GM04503 (cell line): ENCODE measurements at regions not wholly inside any gene's neighbourhood (a gene's known extent, or its start where the extent isn't known, plus 50 kb on each side); places are given as distances from the start of the nearest gene placed in this dataset.

ENCODE experiments used
- DNase-seq: peaks from one replicate; pipeline ENCODE4 v3.0.0-alpha.2; 2012; ENCODE audit warnings: low read depth

DNA sequence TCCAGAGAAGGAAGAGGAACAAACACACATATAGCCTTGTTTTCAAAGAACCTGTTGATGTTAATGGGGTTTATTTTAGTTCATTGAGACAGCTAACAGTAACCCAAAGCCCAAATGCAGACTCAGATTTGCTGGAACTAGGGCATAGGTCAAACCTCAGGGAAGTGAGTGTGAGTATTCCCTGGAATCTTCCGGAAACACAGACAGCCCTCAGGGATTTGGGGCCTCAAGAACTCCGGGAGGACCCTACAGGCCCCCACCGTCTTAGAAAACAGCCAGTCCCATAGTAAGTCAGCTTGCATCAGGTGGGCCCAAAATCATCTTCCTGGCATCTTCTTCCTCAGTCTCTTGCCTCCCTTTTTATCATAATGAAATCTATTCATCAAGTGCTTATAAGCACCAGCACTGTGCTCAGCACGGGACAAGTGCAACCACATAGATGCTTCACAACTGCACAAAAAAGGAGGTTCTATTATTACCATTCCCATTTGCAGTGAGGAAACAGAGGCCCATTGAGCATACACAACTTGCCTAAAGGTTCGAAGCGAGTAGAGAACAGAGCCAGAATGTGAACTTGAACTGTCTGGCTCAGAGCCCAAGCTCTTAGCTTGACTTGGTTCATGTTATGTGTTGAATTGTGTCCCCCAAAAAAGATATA is 50.2 kb upstream of the BCL11A start:
- no peak for DNase-seq

DNA sequence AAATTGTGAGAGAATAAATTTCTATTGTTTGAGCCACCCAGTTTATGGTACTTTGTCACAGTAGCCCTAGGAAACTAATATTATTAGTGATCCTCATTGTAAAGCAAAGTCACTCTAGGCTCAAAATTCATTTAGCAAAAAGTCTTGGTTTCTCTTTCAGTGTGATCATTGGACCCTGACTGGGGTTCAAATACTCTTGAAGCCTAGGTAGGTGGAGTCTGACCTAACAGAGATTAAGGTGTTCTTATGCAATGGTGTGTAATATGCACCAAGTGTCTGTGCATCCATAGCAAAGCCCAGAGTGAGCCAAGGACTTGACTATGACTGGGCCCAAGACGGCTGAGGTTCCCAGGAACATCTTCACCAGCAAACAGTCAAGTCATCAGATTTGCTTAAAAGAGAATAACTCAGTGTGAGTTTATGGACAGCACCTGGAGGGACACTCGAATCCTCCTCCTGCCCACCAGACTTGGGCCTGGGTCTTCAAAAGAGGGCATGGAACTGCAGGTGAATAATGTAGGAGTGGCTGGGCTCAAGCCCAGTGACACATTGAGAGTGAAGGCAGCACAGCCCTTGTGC is 51.1 kb upstream of the BCL11A start:
- no peak for DNase-seq

DNA sequence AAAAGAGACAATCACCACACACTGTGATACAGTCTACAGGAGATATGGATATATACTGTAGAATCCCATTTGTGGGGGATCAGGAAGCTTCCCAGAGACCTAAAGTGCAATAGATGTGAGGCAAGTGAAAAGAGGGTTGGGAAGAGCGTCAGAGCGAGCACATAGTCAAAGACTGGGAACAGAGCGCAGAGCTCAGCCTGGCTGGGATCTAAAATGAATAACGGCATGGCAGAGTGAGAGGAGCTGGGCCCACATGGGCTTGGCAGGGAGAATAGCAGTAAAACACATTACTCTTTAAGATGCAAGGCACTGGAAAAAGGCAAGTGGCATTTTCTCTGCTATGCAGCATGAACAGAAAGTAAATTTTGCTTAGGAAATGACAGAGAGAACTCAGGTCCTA is 52.4 kb upstream of the BCL11A start:
- no peak for DNase-seq

DNA sequence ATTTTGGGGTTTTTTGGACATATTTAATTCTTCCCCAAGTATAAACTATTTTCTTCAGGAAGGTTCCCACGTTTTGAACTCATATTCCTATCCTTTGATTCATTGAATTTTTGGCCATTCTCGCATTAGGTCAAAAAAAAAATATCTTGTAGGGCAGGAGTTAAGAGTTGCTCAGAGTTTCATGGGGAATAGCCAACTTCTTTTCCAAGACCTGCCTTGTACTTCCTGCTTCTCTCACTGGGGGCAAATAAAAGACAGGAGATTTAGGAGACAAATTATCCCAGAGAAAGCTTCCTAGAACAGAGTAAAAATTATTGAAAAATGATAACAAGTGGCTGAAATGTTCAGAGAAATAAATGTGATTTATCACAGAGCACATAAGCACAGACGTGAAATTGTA is 55.2 kb upstream of the BCL11A start:
- no peak for DNase-seq

DNA sequence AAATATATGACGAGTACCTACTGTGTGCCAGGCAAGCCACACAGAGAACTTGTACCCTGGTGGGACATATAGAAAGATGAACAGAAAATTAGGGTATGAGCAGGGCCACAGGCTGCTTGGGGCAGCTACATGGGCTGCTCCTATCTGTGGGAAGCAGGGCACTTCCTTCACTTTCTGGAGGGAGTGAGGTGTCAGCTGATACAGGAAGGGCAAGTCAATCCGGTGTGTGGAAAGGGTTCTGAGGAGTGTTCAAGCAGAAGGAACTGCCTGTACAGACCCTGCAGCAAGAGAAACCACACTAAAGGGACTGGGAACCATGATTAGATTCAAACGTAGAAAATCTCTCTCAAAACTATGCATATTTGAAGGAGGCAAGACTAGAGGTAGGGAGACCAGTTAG is 58.6 kb upstream of the BCL11A start:
- no peak for DNase-seq

DNA sequence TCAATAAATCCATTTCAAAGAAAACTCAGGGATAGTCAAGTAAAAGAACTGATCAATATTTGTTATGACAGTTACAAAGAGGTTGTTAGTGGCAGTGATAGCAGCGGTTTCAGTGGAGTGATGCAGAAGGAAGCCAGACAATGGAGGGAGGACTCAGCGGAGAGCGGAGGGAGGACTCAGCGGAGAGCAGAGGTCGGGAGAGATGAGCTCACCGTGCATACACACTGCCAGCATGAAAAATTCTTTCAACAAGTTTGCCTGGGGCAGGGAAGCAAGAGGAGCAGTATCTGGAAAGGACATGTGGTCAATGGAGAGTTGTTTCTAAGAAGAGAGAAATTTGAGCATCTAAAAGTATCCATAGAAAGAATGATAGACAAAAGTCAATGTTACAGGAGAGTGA is 60.9 kb upstream of the BCL11A start:
- no peak for DNase-seq

DNA sequence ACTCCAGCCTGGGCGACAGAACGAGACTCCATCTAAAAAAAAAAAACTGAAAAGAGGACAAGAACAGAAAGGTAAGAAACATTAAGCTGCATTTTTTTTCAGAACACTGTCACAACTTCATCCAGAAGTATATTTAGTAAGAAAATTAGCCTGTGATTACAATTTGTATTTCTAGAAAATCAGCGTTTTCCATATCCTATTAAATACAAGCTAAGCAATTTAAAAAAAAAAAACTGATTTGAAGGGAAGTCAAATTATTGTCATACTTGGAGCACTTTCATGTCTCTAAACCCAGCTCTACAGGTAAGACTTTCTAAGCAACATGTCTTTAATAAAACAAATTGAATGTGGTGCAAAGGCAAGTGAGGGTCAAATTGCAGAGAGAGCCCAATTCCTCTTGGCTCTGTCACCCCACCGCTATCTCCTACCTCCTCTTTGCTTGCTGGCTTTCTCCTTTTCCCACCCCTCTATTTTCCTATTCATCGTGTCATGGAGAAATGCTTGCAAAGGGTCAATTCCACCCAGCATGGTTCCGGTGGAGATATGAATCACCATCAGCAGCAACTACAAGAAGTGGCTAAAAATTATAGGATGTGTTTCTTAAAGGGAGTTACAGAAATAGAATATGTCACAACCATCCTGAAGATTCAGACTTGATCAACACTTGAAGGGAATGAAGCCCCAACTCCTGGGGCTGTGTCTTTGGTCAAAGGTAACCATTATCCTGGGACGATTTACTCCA is 68.4 kb upstream of the BCL11A start:
- no peak for DNase-seq

DNA sequence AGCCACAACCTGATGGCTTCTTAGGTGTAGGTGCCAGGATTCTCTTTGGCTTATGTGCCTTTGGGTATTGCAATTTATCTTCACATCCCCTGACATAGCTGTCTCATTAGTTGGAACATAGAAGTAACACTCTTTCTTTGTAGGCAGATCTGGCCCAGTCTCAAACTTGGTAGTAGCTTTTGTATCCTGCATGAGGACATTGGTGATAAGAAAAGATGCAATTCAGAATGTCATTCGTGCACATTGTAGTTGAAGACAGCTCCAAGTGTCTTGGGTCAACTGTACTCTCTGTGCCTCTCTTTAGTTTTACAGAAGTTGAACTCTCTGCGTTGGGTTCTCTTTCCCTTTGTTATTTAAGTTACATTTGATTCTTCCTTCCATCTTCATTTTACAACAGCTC is 69.6 kb upstream of the BCL11A start:
- no peak for DNase-seq

DNA sequence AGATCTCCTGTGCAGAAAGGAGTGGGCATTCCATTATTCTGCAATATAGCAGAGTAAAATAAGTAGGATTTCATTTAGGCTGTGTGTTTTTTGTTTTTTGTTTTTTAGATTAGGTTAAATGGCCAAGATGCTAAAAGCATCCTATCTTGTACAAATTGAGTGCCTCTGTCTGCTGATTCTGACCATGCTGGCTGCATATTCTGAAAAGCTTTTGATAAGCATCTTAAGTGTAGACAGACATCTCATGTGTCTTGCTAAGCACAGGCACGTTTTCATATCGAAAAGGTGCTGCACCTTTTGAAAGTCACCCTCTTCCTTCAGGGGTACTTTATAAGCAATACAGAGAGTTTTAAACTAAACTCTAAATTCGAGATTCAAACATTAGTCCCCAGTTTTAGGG is 74.0 kb upstream of the BCL11A start:
- no peak for DNase-seq

DNA sequence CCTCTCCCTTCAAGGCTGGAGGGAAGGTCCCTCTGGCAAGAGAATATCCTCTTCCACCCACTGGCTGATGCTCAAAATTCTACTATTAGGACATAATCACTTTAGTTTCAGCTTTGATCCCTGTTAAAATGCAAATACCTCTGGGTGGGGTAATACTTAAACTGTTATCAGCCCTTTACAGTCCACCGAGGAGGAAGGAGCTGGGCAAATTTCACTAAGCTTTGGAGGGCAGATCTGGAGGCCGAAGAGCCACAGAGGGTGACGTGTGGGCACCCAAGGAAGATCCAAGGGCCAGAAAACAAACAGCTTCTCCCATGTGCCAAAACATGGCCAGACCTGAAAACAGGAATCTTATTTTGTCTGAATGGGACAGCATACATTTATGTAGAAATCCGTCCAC is 74.6 kb upstream of the BCL11A start:
- no peak for DNase-seq

DNA sequence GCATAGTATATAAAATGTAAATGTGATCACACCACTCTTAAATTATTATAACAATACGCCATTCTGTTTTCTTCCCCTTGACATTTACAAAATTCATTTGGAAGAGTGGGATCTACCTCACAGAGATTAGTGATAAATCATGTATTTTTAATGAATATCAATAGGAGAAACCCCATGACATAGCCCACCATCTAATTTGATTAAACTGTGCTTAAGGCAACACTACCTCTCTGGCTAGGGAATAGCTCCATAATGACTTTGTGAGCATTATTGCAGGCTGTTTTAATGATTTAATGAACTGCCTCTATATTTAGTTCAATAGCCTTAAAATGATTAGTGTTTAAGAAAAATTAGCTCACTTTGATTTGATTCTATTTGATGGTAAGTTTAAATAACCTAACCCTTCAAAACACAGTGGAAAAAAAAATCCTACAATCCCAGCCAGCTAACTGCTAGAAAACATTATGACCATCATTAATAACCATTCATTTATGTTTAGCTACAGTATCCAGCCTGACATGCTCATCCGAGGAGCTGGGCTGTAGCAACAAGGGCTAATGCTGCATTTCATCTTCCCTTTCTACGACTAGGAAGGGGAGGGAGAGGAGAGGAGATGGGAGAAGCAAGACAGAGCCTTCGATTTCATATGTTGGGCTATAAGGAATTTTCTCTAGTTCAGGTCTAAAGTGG is 75.3 kb upstream of the BCL11A start:
- no peak for DNase-seq

DNA sequence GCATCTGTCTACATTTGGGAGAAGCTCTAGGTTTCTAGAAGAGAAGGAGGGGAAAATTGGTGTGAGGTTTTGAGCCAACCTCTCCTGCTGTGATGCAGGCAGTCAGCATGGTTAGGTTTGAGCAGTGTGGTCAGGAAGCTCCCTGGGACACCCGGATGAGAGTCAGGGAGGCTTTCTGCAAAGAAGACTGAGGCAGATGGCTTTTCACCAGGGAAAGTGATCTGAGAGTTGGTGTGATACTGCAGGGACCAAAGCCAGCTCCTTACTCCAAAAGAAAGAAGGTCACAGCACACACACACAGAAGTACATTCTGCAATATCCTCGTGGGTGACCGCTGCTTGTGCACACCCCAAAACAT is 75.8 kb upstream of the BCL11A start:
- DNase-seq, result no peak

DNA sequence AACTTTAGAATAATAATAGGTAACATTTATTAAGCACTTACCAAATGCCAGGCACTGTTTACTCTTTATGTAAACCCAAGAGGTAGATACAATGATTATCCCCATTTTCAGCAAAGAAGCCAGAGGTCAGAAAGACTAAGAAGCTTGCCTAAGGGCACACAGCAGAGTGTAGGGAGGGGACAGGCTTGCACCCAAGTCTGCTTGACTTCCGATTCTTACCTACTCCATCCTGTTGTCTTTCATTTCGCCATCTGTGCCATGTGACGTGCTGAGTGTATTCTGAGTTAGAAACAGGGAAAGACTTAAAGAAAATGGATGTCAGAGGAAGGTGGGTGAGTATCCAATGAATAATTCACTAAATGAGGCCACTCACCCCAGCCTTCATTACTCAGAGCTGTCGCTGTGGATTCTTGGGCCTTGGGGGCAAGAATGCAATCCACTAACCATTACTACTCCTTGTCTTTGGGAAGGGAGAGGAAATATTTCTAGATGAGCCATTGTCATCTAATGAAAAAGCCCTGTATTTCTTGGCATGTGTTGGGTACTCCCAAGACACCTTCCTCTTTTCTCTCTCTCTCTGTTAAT is 76.4 kb upstream of the BCL11A start:
- DNase-seq, result no peak

DNA sequence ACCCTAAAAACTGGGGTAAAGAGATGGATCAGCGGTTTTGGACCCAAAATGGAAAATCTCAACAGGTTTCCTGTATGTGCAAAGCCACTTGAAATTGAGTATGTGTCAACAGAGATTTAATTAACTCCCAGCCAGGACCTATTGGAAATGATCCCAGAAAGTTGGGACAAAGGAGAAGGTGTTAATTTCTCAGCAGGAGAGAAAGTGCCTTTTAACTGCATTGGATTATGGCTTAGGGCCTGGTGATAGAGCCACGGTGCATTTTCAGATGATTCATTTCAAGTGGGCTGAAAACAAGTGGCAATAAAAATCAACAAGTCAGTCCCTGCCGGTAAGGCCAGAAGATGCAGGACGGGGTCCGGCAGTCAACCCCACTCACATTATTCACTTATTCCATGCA is 80.2 kb upstream of the BCL11A start:
- no peak for DNase-seq

DNA sequence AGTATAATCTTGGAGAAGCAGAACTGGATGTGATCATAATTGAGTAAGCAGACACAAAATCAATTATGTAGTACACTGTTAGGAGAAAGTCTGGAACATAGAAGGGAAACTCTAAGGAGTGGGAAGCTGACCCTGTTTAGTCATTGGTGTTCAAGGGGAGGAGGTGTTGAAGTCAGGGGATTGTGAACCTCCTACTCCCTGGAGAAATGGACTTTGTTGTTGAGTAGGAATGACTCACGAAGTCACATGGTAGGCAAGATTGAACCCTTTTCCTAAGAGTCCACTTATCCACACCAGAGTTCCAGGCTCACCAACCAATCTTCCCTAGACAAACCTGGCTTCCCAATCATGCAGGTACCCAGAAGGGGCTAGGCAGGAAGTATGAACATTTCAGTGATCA is 81.0 kb upstream of the BCL11A start:
- DNase-seq, result no peak

DNA sequence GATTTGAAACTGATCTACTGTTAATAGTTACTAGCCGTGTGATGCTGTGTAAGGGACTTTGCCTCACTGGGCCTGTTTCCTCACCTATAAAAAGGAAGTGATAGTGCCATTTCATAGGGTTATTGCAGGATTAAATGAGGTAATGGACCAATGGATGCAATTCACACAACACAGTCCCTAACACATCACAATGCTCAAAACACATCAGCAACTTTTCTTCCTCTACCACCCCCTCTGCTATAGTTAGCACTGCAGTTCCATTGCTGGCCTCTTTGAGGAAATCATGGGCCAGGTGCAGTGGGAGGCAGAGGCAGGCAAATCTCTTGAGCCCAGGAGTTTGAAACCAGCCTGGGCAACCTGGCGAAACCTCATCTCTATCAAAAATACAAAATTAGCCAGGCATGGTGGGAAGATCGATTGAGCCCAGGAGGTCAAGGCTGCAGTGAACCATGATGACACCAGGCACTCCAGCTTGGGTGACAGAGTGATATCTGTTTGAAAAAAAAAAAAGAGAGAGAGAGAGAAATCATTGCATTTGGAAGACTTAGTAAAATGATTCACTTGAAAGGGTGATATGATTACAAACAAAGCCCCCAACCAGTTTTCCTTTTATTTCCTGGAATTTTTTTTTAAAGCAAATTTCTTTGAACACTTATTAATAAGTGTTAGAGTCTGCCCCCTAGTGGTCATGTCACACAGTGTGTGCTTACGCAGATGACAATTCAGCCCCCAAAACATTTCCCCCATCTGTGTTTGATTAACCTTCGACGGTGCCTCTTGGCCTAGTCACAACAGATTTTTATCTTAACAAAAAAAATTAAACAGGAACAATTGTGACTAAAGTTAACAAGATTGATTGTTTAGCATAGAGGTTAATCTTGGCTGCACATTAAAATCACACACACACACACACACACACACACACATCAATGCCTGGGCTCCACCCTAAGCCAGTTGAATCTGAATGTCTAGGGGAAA is 88.6 kb upstream of the BCL11A start:
- DNase-seq, result peak; percentile 1

DNA sequence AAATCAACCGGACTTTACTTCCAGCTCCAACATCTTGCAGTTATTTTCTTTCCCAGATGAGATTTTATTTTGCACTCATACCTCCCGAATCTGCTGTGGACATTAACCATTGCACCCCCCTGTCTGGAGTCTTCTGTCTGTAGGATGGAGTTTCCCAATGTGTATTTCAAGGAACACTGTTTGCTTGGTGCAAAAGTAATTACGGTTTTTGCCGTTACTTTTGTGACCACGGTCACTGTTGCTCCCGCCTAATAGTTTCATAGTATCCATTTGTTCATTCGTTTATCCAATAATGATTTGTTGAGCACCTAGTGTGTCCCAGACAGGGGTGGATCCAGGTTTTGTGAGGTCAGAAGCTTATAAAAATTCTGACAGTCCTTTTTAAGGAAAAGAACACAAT is 90.3 kb upstream of the BCL11A start:
- no peak for DNase-seq

DNA sequence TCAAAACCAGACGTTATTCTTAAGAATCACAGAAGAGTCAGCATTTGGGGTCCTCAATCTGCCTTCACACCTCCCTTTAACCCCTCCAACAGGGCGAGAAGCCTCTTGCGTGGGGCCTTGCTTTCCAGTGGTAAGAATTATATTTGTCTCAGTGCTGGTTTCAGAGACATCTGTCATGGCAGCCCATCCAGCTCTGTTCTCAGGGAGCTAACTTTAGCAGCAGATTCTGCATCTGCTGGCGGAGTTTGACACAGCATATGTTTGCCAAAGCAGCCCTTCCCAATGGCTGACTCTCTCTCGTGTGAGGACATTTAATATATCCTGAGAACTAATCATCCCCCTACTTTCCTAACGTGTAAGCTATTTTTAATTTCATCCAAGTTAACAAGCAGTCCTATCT is 91.5 kb upstream of the BCL11A start:
- no peak for DNase-seq

DNA sequence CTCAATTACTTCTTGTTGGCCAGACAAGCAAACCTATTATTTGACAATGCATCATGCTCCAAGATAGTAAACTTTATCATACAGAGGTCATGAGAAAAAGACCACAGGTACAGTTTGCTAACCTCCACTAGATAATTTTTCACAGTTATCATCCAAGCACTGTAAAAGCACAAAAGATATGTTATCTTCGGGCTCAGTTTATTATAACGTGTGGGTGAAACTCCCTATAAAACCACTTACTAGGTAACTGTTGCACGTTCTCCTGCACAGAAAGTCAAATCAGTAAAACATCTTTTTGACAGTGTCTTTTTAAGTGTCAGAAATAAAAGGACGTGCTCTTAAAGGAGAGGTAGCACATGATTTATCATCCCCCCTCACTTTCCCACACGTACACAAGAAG is 94.7 kb upstream of the BCL11A start:
- DNase-seq, result no peak

DNA sequence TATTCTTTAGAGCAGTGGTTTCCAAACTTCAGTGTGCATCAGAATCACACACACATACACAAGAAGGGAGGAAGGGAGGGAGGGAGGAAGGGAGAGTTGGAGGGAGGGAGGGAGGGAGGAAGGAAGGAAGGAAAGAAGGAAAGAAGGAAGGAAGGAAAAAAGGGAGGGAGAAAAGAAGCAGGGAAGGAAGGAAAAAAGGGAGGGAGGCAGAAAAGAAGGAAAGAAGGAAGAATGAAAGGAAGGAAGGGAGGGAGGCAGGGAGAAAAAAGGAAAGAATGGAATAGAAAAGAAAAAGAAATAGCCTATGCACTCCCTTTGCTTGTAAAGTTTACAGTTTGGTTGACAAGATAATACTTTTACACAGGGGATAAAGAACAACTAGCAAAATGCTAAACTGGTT is 96.3 kb upstream of the BCL11A start:
- DNase-seq, result no peak

DNA sequence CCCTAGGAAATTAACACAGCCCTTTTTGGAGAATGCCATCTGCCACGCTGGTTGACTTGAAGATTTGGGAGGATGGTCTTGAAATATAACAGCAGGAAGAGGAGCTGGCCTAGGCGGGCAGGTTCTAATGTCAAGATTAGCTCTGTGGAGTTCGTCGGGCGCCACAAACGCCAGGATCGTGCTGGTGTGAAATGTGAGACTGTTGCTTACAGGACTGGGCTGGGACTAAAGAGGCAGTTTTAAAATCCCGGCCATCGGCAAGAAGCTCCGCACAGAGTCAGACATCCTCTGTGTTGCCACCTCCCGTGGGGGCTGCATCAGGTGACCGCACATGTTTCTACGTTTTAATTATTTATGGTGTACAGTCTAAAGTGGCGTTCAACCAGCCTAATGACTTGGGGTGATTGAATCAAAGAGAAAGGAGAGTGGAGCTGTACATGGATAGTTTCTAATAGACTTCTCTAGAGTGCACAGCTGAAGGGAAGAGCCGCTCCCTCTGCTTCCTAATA is 99.4 kb upstream of the BCL11A start:
- DNase-seq, result no peak
